H1 (cell line): ENCODE measurements at regions not wholly inside any gene's neighbourhood (a gene's known extent, or its start where the extent isn't known, plus 50 kb on each side); places are given as distances from the start of the nearest gene placed in this dataset.

ENCODE experiments used
- CTCF ChIA-PET: fragments of 300-600 bp; sonication (Branson Sonifier 250); formaldehyde crosslinking; loops from one replicate; lab custom pipeline; 2021; ENCODE audit not compliant: partially characterized antibody; lab: Charles Lee
- POLR2A ChIA-PET: fragments of 300-600 bp; sonication (Branson Sonifier 250); formaldehyde crosslinking; loops from one replicate; lab custom pipeline; 2021; ENCODE audit warnings: inconsistent platforms; ENCODE audit not compliant: partially characterized antibody; lab: Charles Lee
- DNase-seq, 2 experiments: peaks; one replicate each; pipeline versions ENCODE4 v3.0.0 to v3.0.0-alpha.2; 2010 to 2022; ENCODE audit warnings: low spot score in 2 of 2, low read depth in 1 of 2, mixed read lengths in 1 of 2
- FAIRE-seq: peaks from 2 replicates; lab custom pipeline; 2011; peaks lifted over from hg19 to GRCh38; lab: Jason Lieb, UNC
- H2AFZ ChIP-seq: 2 replicates; pipeline ENCODE4 v1.8.1; 2012; ENCODE audit warnings: low read length, inconsistent platforms
- H2AK5ac ChIP-seq: 2 replicates; pipeline ENCODE4 v1.6.1; 2013; ENCODE audit warnings: low read depth, low read length
- H2BK120ac ChIP-seq: replicated peaks from 2 replicates; pipeline ENCODE3; 2013; ENCODE audit warnings: low read depth, low read length, inconsistent platforms
- H2BK12ac ChIP-seq: 2 replicates; pipeline ENCODE4 v1.6.1; 2013; ENCODE audit warnings: low read depth, low read length
- H2BK15ac ChIP-seq: 2 replicates; pipeline ENCODE4 v1.6.1; 2013; ENCODE audit warnings: low read length
- H2BK20ac ChIP-seq: 2 replicates; pipeline ENCODE4 v1.6.1; 2013; ENCODE audit warnings: low read length
- H2BK5ac ChIP-seq: 2 replicates; pipeline ENCODE4 v1.6.1; 2013; ENCODE audit warnings: low read depth, low read length
- H3K14ac ChIP-seq: 2 replicates; pipeline ENCODE4 v1.6.1; 2013; ENCODE audit warnings: inconsistent platforms; ENCODE audit not compliant: insufficient read length
- H3K18ac ChIP-seq: 2 replicates; pipeline ENCODE4 v1.6.1; 2013; ENCODE audit warnings: low read length; ENCODE audit errors: extremely low read depth
- H3K23ac ChIP-seq: 2 replicates; pipeline ENCODE4 v1.6.1; 2013; ENCODE audit warnings: inconsistent platforms; ENCODE audit not compliant: insufficient read length
- H3K23me2 ChIP-seq: 2 replicates; pipeline ENCODE4 v1.6.1; 2013; ENCODE audit warnings: low read depth, low read length
- H3K27ac ChIP-seq: 2 replicates; pipeline ENCODE4 v1.6.1; 2011; ENCODE audit warnings: low read depth, low read length, inconsistent platforms
- H3K27me3 ChIP-seq, 4 experiments: replicated peaks in 1 of 4; 1 replicate in 1 of 4; 2 replicates in 3 of 4; pipeline versions ENCODE4 v1.6.1 to v1.8.1; 2011 to 2013; ENCODE audit warnings: low read length in 3 of 4, mild to moderate bottlenecking in 3 of 4, inconsistent platforms in 2 of 4, mixed read lengths in 2 of 4, moderate library complexity in 1 of 4; ENCODE audit not compliant: control insufficient read depth in 3 of 4, insufficient read depth in 3 of 4; ENCODE audit errors: extremely low read depth in 1 of 4
- H3K36me3 ChIP-seq, 4 experiments: 2 replicates each; pipeline versions ENCODE4 v1.6.1 to v1.8.1; 2011 to 2013; ENCODE audit warnings: mild to moderate bottlenecking in 4 of 4, low read length in 3 of 4, moderate library complexity in 2 of 4, control low read depth in 1 of 4, inconsistent platforms in 1 of 4; ENCODE audit not compliant: insufficient read depth in 4 of 4, control insufficient read depth in 2 of 4
- H3K4ac ChIP-seq: replicated peaks from 2 replicates; pipeline ENCODE3; 2013; ENCODE audit warnings: low read length, low read depth, mixed read lengths, inconsistent platforms; ENCODE audit not compliant: insufficient read length
- H3K4me1 ChIP-seq, 4 experiments: replicated peaks in 1 of 4; 1 replicate in 1 of 4; 2 replicates in 3 of 4; pipeline versions ENCODE4 v1.6.1 to v1.8.1; 2011 to 2013; ENCODE audit warnings: low read length in 3 of 4, inconsistent platforms in 2 of 4, mixed read lengths in 1 of 4; ENCODE audit not compliant: insufficient read depth in 4 of 4, control insufficient read depth in 3 of 4
- H3K4me2 ChIP-seq, 2 experiments: 2 replicates each; pipeline versions ENCODE4 v1.6.1 to v1.8.1; 2011 to 2013; ENCODE audit warnings: low read depth in 2 of 2, low read length in 2 of 2, control low read depth in 1 of 2, inconsistent platforms in 1 of 2, mild to moderate bottlenecking in 1 of 2; ENCODE audit not compliant: insufficient read depth in 1 of 2
- H3K4me3 ChIP-seq, 4 experiments: fragments of 200-600, 300-600 bp in 1 of 4; sonication (generic), shearing (Covaris generic), sonication (Bioruptor Twin) in 1 of 4; 2 replicates each; pipeline versions ENCODE4 v1.5.1 to v1.8.1; 2011 to 2016; ENCODE audit warnings: low read length in 4 of 4, low read depth in 3 of 4, control low read depth in 2 of 4, inconsistent platforms in 2 of 4, mild to moderate bottlenecking in 2 of 4, mixed read lengths in 1 of 4, moderate library complexity in 1 of 4; ENCODE audit not compliant: insufficient read depth in 2 of 4; ENCODE audit errors: extremely low read depth in 1 of 4
- H3K56ac ChIP-seq: replicated peaks from 2 replicates; pipeline ENCODE3; 2013; ENCODE audit warnings: low read depth, mild to moderate bottlenecking, mixed read lengths, low read length, inconsistent platforms; ENCODE audit not compliant: insufficient read length
- H3K79me1 ChIP-seq: 2 replicates; pipeline ENCODE4 v1.6.1; 2013; ENCODE audit warnings: low read depth, low read length, control low read depth
- H3K79me2 ChIP-seq, 2 experiments: 2 replicates each; pipeline versions ENCODE4 v1.6.1 to v1.8.1; 2012 to 2013; ENCODE audit warnings: low read length in 2 of 2, mild to moderate bottlenecking in 2 of 2, inconsistent platforms in 1 of 2; ENCODE audit not compliant: insufficient read depth in 2 of 2, control insufficient read depth in 1 of 2
- H3K9ac ChIP-seq, 4 experiments: replicated peaks in 1 of 4; 1 replicate in 1 of 4; 2 replicates in 3 of 4; pipeline versions ENCODE4 v1.6.1 to v1.8.1; 2011 to 2013; ENCODE audit warnings: low read depth in 3 of 4, low read length in 3 of 4, control low read depth in 2 of 4, mild to moderate bottlenecking in 2 of 4, moderate library complexity in 2 of 4, inconsistent platforms in 1 of 4; ENCODE audit errors: extremely low read depth in 1 of 4
- H3K9me3 ChIP-seq, 2 experiments: 2 replicates each; pipeline versions ENCODE4 v1.6.1 to v1.8.1; 2012 to 2013; ENCODE audit warnings: mild to moderate bottlenecking in 2 of 2, moderate library complexity in 2 of 2, control low read depth in 1 of 2, inconsistent platforms in 1 of 2, low read depth in 1 of 2, low read length in 1 of 2, mixed read lengths in 1 of 2; ENCODE audit not compliant: insufficient read depth in 2 of 2
- H4K20me1 ChIP-seq, 2 experiments: replicated peaks in 1 of 2; 2 replicates each; pipeline versions ENCODE3 to v1.8.1; 2011 to 2013; ENCODE audit warnings: inconsistent platforms in 2 of 2, low read length in 2 of 2, mild to moderate bottlenecking in 1 of 2; ENCODE audit not compliant: insufficient read depth in 2 of 2, control insufficient read depth in 1 of 2
- H4K5ac ChIP-seq: 2 replicates; pipeline ENCODE4 v1.6.1; 2013; ENCODE audit warnings: low read length, low read depth, mixed read lengths, inconsistent platforms; ENCODE audit not compliant: insufficient read length
- H4K8ac ChIP-seq: 2 replicates; pipeline ENCODE4 v1.8.0; 2013; ENCODE audit warnings: mild to moderate bottlenecking, moderate library complexity, low read length, inconsistent platforms; ENCODE audit not compliant: insufficient read depth; ENCODE audit errors: extremely low read depth
- H4K91ac ChIP-seq: replicated peaks from 2 replicates; pipeline ENCODE3; 2013; ENCODE audit warnings: low read length, mixed read lengths, inconsistent platforms; ENCODE audit not compliant: insufficient read length
- ATF2 ChIP-seq: IDR thresholded peaks from 2 replicates; pipeline ENCODE4 v1.6.1; 2012; ENCODE audit warnings: low read length, inconsistent platforms
- ATF3 ChIP-seq: IDR thresholded peaks from 2 replicates; pipeline ENCODE4 v1.6.1; 2011; ENCODE audit warnings: low read depth, mild to moderate bottlenecking, low read length; ENCODE audit not compliant: insufficient read depth
- BACH1 ChIP-seq: IDR thresholded peaks from 2 replicates; pipeline ENCODE4 v1.6.1; 2012; ENCODE audit warnings: low read length, improper control_type of control experiment
- CBX5 ChIP-seq: fragments of 300-800, 300-1000 bp; sonication (generic); IDR thresholded peaks from 2 replicates; pipeline ENCODE4 v1.7.1; 2016; ENCODE audit warnings: antibody characterized with exemption, low read length, low read depth
- EP300 ChIP-seq, 2 experiments: IDR thresholded peaks; 1 replicate in 1 of 2; 2 replicates in 1 of 2; pipeline ENCODE4 v1.6.1; 2011 to 2012; ENCODE audit warnings: low read depth in 2 of 2, low read length in 2 of 2, mild to moderate bottlenecking in 2 of 2, borderline replicate concordance in 1 of 2, inconsistent platforms in 1 of 2, moderate library complexity in 1 of 2
- KDM4A ChIP-seq: IDR thresholded peaks from one replicate; pipeline ENCODE4 v1.7.1; 2012; ENCODE audit warnings: low read depth, mild to moderate bottlenecking, moderate library complexity, low read length, inconsistent platforms; ENCODE audit not compliant: severe bottlenecking
- PHF8 ChIP-seq: fragments of 200-600 bp; sonication (generic); conservative IDR thresholded peaks from 2 replicates; pipeline ENCODE4 v1.7.1; 2012; ENCODE audit warnings: low read depth, mild to moderate bottlenecking, inconsistent platforms, low read length, moderate library complexity
- SIRT6 ChIP-seq: IDR thresholded peaks from one replicate; pipeline ENCODE4 v1.7.1; 2012; ENCODE audit warnings: low read length, inconsistent platforms
- SUZ12 ChIP-seq: fragments of 200-600 bp; sonication (generic); IDR thresholded peaks from 2 replicates; pipeline ENCODE4 v1.6.1; 2012; ENCODE audit warnings: mild to moderate bottlenecking, inconsistent platforms, low read length, moderate library complexity, mixed read lengths
- TCF12 ChIP-seq: IDR thresholded peaks from 2 replicates; pipeline ENCODE4 v1.6.1; 2011; ENCODE audit warnings: low read depth, mild to moderate bottlenecking, low read length
- WGBS, 2 experiments: shearing (Covaris generic) in 1 of 2; methylation state at CpG; one replicate each; pipeline versions ENCODE4 v1.1.6 to v1.1.7; 2013 to 2015; ENCODE audit warnings: low lambda C conversion rate in 2 of 2, mixed read lengths in 2 of 2, inconsistent platforms in 1 of 2, low coverage in 1 of 2, missing lambda C conversion rate in 1 of 2; ENCODE audit not compliant: insufficient replicate concordance in 2 of 2, insufficient coverage in 1 of 2, insufficient read length in 1 of 2; ENCODE audit errors: extremely low coverage in 1 of 2, missing lambda C conversion rate in 1 of 2; 5-methylcytosine and 5-hydroxymethylcytosine counted together
- TF ChIP-seq, protein P1 (sequence below): IDR thresholded peaks from 2 replicates; pipeline ENCODE4 v1.6.1; 2012; ENCODE audit warnings: inconsistent platforms
- TF ChIP-seq, protein P2 (sequence below): IDR thresholded peaks from 2 replicates; pipeline ENCODE4 v1.6.1; 2012; ENCODE audit warnings: inconsistent platforms

DNA sequence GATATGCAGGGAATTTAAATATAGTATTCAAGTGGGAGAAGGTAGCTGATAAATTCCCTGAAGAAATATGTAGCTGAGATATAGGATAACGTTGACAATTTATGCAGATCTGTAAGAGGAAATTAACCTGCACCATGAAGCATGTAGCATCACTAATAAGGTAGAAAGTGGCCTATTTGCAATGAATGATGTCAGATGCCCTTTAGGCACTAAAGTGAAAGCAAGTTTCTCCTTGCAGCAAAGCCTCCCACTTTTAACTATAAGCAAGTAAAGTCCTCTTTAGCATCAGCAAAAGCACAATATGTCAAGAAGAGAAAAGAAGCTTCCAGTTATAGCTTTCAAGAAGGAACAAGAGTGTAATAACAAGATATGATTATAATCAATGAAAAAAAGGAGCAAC lies 102.5 kb upstream of the SLITRK1 start:
- H3K56ac ChIP-seq: no peak overlapping the region
- no peak overlapping the region for H3K4me3 ChIP-seq
- H2AK5ac ChIP-seq: no peak overlapping the region
- H3K27ac ChIP-seq: no peak overlapping the region
- H2BK15ac ChIP-seq: no peak overlapping the region
- no peaks in the 10 kb centered on the region for H3K9me3 ChIP-seq
- no peaks in the 10 kb centered on the region for H3K27me3 ChIP-seq
- H3K4ac ChIP-seq: no peak overlapping the region
- DNase-seq: no peak
- H3K23me2 ChIP-seq: no peaks in the 10 kb centered on the region
- no peak overlapping the region for H2BK5ac ChIP-seq
- no peak overlapping the region for H3K23ac ChIP-seq
- H3K79me1 ChIP-seq: no peaks in the 10 kb centered on the region
- H3K4me1 ChIP-seq: peaks cover 0 to 4% (median 1%) of the 10 kb centered on the region in 4 experiments; a peak in 2 of 7 replicates
- H2BK20ac ChIP-seq: no peak overlapping the region
- no peak for FAIRE-seq
- no peak overlapping the region for H4K8ac ChIP-seq
- H3K4me2 ChIP-seq: no peak overlapping the region
- no peaks in the 10 kb centered on the region for H3K36me3 ChIP-seq
- no peak overlapping the region for H4K91ac ChIP-seq
- H4K20me1 ChIP-seq: no peaks in the 10 kb centered on the region
- no peak overlapping the region for H4K5ac ChIP-seq
- no peak overlapping the region for H2BK12ac ChIP-seq
- no peak overlapping the region for H2BK120ac ChIP-seq
- ChIA-PET POLR2A (no interaction called here), CTCF (no interaction called here)
- H2AFZ ChIP-seq: no peak overlapping the region
- 90% methylated on average over 1 of the region's 1 CpG; no CpG with 5 or more reads in 1 of the 2 experiments for WGBS, 2 experiments
- no peak overlapping the region for H3K9ac ChIP-seq
- H3K79me2 ChIP-seq: no peaks in the 10 kb centered on the region
- no peak overlapping the region for H3K18ac ChIP-seq
- H3K14ac ChIP-seq: no peak overlapping the region
- no peak for TF ChIP-seq ATF3
- TF ChIP-seq KDM4A: no peak
- TF ChIP-seq SIRT6: no peak
- TF ChIP-seq PHF8: no peak
- no peak for TF ChIP-seq SUZ12
- TF ChIP-seq EP300 (IDR thresholded peaks at IDR 0.05; ENCODE audit: borderline replicate concordance in 1 of 2, low read depth in 2 of 2, low read length in 2 of 2): no peak
- no peak for TF ChIP-seq TCF12
- TF ChIP-seq ATF2: no peak
- TF ChIP-seq, protein P1, sequence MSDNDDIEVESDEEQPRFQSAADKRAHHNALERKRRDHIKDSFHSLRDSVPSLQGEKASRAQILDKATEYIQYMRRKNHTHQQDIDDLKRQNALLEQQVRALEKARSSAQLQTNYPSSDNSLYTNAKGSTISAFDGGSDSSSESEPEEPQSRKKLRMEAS: no peak
- no peak for TF ChIP-seq CBX5
- no peak for TF ChIP-seq BACH1
- TF ChIP-seq, protein P2, sequence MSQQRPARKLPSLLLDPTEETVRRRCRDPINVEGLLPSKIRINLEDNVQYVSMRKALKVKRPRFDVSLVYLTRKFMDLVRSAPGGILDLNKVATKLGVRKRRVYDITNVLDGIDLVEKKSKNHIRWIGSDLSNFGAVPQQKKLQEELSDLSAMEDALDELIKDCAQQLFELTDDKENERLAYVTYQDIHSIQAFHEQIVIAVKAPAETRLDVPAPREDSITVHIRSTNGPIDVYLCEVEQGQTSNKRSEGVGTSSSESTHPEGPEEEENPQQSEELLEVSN: no peak
